WTC11 (cell line): ENCODE measurements at regions not wholly inside any gene's neighbourhood (a gene's known extent, or its start where the extent isn't known, plus 50 kb on each side); places are given as distances from the start of the nearest gene placed in this dataset.

Source experiments
- ATAC-seq: fragments of 200-7000 bp; cut with Tn5 transposase; 2 replicates; pipeline ENCODE4 v1.10.0; 2021; ENCODE audit warnings: mild to moderate bottlenecking, moderate library complexity
- CTCF ChIA-PET: fragments of 300-600 bp; sonication (Branson Sonifier 250); formaldehyde crosslinking; loops from one replicate; lab custom pipeline; 2021; ENCODE audit warnings: antibody characterized with exemption; lab: Charles Lee
- POLR2A ChIA-PET: fragments of 350-600 bp; sonication (Branson Sonifier 250); formaldehyde crosslinking; loops from one replicate; lab custom pipeline; 2021; ENCODE audit warnings: antibody characterized with exemption; lab: Charles Lee
- DNase-seq: peaks from one replicate; pipeline ENCODE4 v3.0.0; 2021; ENCODE audit warnings: low spot score
- H3K27ac Mint-ChIP-seq: 2 replicates; pipeline ENCODE4 v1.8.0; 2021; ENCODE audit warnings: mixed read lengths
- H3K27me3 Mint-ChIP-seq: 2 replicates; pipeline ENCODE4 v1.8.0; 2021; ENCODE audit warnings: low read depth, mild to moderate bottlenecking, moderate library complexity, mixed read lengths
- H3K36me3 Mint-ChIP-seq: 2 replicates; pipeline ENCODE4 v1.8.0; 2021; ENCODE audit warnings: mixed read lengths
- H3K4me1 Mint-ChIP-seq: 2 replicates; pipeline ENCODE4 v1.8.0; 2022; ENCODE audit warnings: mixed read lengths
- H3K4me3 Mint-ChIP-seq: 2 replicates; pipeline ENCODE4 v1.8.0; 2021; ENCODE audit warnings: mild to moderate bottlenecking, moderate library complexity, mixed read lengths
- H3K9me3 Mint-ChIP-seq: 2 replicates; pipeline ENCODE4 v1.8.0; 2021; ENCODE audit warnings: mixed read lengths
- E2F1 ChIP-seq: sonication (generic); formaldehyde crosslinking; IDR thresholded peaks from 2 replicates; pipeline ENCODE4 v1.8.0; 2022; ENCODE audit warnings: mild to moderate bottlenecking, missing genetic modification reagents
- GABPB1 ChIP-seq: sonication (generic); formaldehyde crosslinking; IDR thresholded peaks from 2 replicates; pipeline ENCODE4 v1.8.1; 2023; ENCODE audit warnings: mild to moderate bottlenecking, missing genetic modification reagents
- KAT7 ChIP-seq: sonication (generic); formaldehyde crosslinking; IDR thresholded peaks from 2 replicates; pipeline ENCODE4 v1.8.1; 2023; ENCODE audit warnings: missing genetic modification reagents, mild to moderate bottlenecking, borderline replicate concordance
- MAX ChIP-seq: sonication (generic); formaldehyde crosslinking; IDR thresholded peaks from 2 replicates; pipeline ENCODE4 v1.8.0; 2022; ENCODE audit warnings: mild to moderate bottlenecking, missing genetic modification reagents
- MYBL2 ChIP-seq: sonication (generic); formaldehyde crosslinking; IDR thresholded peaks from 2 replicates; pipeline ENCODE4 v1.8.1; 2023; ENCODE audit warnings: mild to moderate bottlenecking, moderate library complexity, missing genetic modification reagents
- TCF7 ChIP-seq: sonication (generic); formaldehyde crosslinking; IDR thresholded peaks from 2 replicates; pipeline ENCODE4 v1.8.0; 2022; ENCODE audit warnings: mild to moderate bottlenecking, low read depth, missing genetic modification reagents, moderate library complexity
- TP53 ChIP-seq: sonication (generic); formaldehyde crosslinking; IDR thresholded peaks from 2 replicates; pipeline ENCODE4 v1.8.1; 2023; ENCODE audit warnings: mild to moderate bottlenecking, missing genetic modification reagents
- USF1 ChIP-seq: sonication (generic); formaldehyde crosslinking; IDR thresholded peaks from 2 replicates; pipeline ENCODE4 v1.8.0; 2022; ENCODE audit warnings: mild to moderate bottlenecking, missing genetic modification reagents
- ZNF121 ChIP-seq: sonication (generic); formaldehyde crosslinking; IDR thresholded peaks from 2 replicates; pipeline ENCODE4 v1.8.0; 2023; ENCODE audit warnings: missing genetic modification reagents
- ZNF281 ChIP-seq: sonication (generic); formaldehyde crosslinking; IDR thresholded peaks from 2 replicates; pipeline ENCODE4 v1.8.0; 2023; ENCODE audit warnings: mild to moderate bottlenecking, missing genetic modification reagents
- ZNF317 ChIP-seq: sonication (generic); formaldehyde crosslinking; IDR thresholded peaks from 2 replicates; pipeline ENCODE4 v1.8.1; 2023; ENCODE audit warnings: low read depth, mild to moderate bottlenecking, moderate library complexity, missing genetic modification reagents, borderline replicate concordance
- ZNF416 ChIP-seq: fragments of 250-450 bp; sonication (Bioruptor Pico); IDR thresholded peaks from 2 replicates; pipeline ENCODE4 v1.9.0; 2021; ENCODE audit warnings: mild to moderate bottlenecking, inconsistent platforms
- TF ChIP-seq, protein P1 (sequence below): sonication (generic); formaldehyde crosslinking; conservative IDR thresholded peaks from 2 replicates; pipeline ENCODE4 v1.8.1; 2023; ENCODE audit warnings: mild to moderate bottlenecking, low read depth, missing genetic modification reagents, moderate library complexity
- TF ChIP-seq, protein P2 (sequence below): sonication (generic); formaldehyde crosslinking; IDR thresholded peaks from 2 replicates; pipeline ENCODE4 v1.8.0; 2022; ENCODE audit warnings: mild to moderate bottlenecking, missing genetic modification reagents

DNA sequence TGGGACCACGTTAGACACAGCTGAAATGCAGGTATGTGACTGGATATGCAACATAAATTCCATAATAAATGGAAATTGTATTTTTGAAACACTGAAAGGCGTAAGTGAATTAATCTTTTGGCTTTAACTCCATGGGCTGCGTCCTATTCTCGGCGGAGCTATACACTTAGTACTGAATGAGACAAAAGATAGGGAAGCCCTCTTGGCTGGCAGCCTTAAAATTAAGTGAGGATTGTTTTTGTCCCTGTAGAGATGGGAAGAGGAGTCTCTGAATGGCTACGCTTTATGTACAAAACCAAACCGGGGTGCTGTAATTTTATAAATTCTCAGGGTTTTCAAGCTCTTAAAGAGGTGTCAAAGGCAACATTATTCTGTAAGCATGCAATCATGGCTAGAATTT, 429.8 kb downstream of the QKI start:
- H3K4me1 Mint-ChIP-seq: no peaks in the 10 kb centered on the region

DNA sequence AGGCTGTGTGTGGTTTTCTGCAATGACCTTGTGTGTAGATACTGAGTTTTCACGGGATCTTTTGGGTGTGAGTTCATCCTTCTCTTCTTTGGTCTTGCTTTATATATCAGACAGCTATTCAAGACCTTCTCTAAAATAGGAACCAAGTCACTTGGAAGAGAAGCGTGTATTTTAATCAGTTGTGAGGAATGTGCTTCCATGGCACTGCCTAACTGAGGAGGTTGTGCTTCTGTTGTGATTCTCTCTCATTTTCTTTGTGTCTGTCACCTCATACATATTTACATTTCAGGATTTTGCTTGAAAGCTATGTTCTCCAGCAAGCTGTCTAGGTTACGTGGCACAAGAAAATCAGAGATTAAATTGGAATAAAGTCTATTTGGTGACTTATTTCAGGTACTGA, 428.7 kb downstream of the QKI start:
- DNase-seq: no peak
- Mint-ChIP-seq H3K4me1 (no peaks in the 10 kb centered on the region), H3K27me3 (no peaks in the 10 kb centered on the region), H3K4me3 (no peak overlapping the region), H3K36me3 (peaks cover 15% of the 10 kb centered on the region), H3K9me3 (peaks cover 29% of the 10 kb centered on the region), H3K27ac (no peak overlapping the region)
- ChIA-PET POLR2A (no interaction called here), CTCF (interaction anchor here (1.2 kb wide), 1 partner anchor 113 kb away, joined by 6 read pairs; no protein-coding TSS in a partner anchor)
- TF ChIP-seq TCF7 (CRISPR knock-in tag) (no peak), MAX (CRISPR knock-in tag) (no peak), E2F1 (no peak), ZNF281 (CRISPR knock-in tag) (no peak), KAT7 (CRISPR knock-in tag) (no peak), GABPB1 (CRISPR knock-in tag) (no peak), ZNF416 (no peak)
- TF ChIP-seq, protein P1, sequence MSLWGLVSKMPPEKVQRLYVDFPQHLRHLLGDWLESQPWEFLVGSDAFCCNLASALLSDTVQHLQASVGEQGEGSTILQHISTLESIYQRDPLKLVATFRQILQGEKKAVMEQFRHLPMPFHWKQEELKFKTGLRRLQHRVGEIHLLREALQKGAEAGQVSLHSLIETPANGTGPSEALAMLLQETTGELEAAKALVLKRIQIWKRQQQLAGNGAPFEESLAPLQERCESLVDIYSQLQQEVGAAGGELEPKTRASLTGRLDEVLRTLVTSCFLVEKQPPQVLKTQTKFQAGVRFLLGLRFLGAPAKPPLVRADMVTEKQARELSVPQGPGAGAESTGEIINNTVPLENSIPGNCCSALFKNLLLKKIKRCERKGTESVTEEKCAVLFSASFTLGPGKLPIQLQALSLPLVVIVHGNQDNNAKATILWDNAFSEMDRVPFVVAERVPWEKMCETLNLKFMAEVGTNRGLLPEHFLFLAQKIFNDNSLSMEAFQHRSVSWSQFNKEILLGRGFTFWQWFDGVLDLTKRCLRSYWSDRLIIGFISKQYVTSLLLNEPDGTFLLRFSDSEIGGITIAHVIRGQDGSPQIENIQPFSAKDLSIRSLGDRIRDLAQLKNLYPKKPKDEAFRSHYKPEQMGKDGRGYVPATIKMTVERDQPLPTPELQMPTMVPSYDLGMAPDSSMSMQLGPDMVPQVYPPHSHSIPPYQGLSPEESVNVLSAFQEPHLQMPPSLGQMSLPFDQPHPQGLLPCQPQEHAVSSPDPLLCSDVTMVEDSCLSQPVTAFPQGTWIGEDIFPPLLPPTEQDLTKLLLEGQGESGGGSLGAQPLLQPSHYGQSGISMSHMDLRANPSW (CRISPR knock-in tag): no peak
- TF ChIP-seq, protein P2, sequence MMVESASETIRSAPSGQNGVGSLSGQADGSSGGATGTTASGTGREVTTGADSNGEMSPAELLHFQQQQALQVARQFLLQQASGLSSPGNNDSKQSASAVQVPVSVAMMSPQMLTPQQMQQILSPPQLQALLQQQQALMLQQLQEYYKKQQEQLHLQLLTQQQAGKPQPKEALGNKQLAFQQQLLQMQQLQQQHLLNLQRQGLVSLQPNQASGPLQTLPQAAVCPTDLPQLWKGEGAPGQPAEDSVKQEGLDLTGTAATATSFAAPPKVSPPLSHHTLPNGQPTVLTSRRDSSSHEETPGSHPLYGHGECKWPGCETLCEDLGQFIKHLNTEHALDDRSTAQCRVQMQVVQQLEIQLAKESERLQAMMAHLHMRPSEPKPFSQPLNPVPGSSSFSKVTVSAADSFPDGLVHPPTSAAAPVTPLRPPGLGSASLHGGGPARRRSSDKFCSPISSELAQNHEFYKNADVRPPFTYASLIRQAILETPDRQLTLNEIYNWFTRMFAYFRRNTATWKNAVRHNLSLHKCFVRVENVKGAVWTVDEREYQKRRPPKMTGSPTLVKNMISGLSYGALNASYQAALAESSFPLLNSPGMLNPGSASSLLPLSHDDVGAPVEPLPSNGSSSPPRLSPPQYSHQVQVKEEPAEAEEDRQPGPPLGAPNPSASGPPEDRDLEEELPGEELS: no peak
- ATAC-seq: no peak

More for the DNA sequence above, 429.8 kb downstream of the QKI start:
- POLR2A ChIA-PET: no interaction called here
- Mint-ChIP-seq H3K27me3 (no peaks in the 10 kb centered on the region), H3K4me3 (no peak overlapping the region), H3K27ac (no peak overlapping the region), H3K9me3 (peaks cover 33% of the 10 kb centered on the region), H3K36me3 (peaks cover 15% of the 10 kb centered on the region)
- ATAC-seq (no peak), DNase-seq (no peak)
- CTCF ChIA-PET: interaction anchor here (1.2 kb wide), 1 partner anchor 112 kb away, joined by 6 read pairs; no protein-coding TSS in a partner anchor
- TF ChIP-seq TP53 (CRISPR knock-in tag) (no peak), MYBL2 (CRISPR knock-in tag) (no peak), ZNF121 (CRISPR knock-in tag) (no peak), USF1 (CRISPR knock-in tag) (no peak), ZNF317 (no peak)
